ENCODE measurements at regions not wholly inside any gene's neighbourhood (a gene's known extent, or its start where the extent isn't known, plus 50 kb on each side); places are given as distances from the start of the nearest gene placed in this dataset.

DNA sequence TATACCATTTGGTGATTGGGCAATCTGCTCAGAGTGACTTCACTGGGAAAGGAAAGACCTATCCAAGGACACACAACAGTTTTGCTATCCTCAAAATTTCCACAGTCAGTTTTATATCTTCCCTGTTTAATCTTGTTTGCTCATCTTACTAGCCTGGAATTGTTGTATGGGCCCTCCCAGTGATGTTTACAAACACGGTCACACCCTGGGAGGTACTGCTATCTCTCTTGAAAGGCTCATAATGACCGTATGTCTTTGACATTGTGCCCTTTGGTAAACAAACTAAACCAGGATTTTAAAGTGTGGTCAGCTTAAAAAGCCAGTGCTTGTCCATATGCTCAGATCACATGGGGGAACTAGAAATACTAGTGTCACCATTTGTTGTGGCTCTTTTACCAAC, 277.0 kb downstream of the CDH2 start:
- Histone ChIP-seq H3K4me3 (ENCODE audit: low read depth in 1 of 3, low read length in 3 of 3) (no peak overlapping the region), H3K9me3 (ENCODE audit: control insufficient read depth in 2 of 2, insufficient read depth in 1 of 2, low read depth in 1 of 2, low read length in 1 of 2) (peaks cover 0 to 4% of the 10 kb centered on the region in 2 donors), H3K27me3 (ENCODE audit: control insufficient read depth in 3 of 3, insufficient read depth in 3 of 3, low read length in 3 of 3) (no peaks in the 10 kb centered on the region), H3K36me3 (ENCODE audit: control insufficient read depth in 3 of 3, insufficient read depth in 2 of 3, low read depth in 1 of 3, low read length in 3 of 3) (no peaks in the 10 kb centered on the region), H3K27ac (ENCODE audit: low read depth in 1 of 3, low read length in 2 of 3) (no peak overlapping the region), H3K4me1 (ENCODE audit: control insufficient read depth in 3 of 3, insufficient read depth in 2 of 3, low read depth in 1 of 3, low read length in 2 of 3) (no peaks in the 10 kb centered on the region)
- no peak for DNase-seq
- WGBS, 3 donors: 38 to 42% (median 42%) methylated on average over 2 of the region's 2 CpGs
- no peak for FAIRE-seq

DNA sequence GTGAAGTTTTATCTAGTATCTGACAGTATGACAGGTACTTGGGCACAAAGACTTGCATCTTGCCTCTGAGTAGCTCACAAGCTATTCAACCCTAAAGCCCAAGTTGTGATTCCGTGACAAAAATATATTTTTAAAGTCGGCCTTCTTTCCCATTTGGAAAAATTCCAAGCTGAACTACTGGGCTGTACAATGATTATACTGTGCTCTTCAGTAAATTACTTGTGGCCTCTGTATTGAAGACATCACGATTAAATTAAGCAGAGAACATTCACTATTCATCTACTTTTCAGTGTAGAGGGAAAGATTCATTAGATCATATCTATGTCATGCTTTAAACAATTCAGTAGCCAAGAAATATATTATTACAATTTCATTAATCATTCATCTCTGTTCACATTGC, 282.2 kb downstream of the CDH2 start:
- H3K27me3 ChIP-seq (ENCODE audit: control insufficient read depth in 3 of 3, insufficient read depth in 3 of 3, low read length in 3 of 3): no peaks in the 10 kb centered on the region
- no peaks in the 10 kb centered on the region for H3K4me1 ChIP-seq (ENCODE audit: control insufficient read depth in 3 of 3, insufficient read depth in 2 of 3, low read depth in 1 of 3, low read length in 2 of 3)
- DNase-seq: no peak
- H3K27ac ChIP-seq (ENCODE audit: low read depth in 1 of 3, low read length in 2 of 3): no peak overlapping the region
- H3K9me3 ChIP-seq (ENCODE audit: control insufficient read depth in 2 of 2, insufficient read depth in 1 of 2, low read depth in 1 of 2, low read length in 1 of 2): no peaks in the 10 kb centered on the region
- no peak for FAIRE-seq
- no peaks in the 10 kb centered on the region for H3K36me3 ChIP-seq (ENCODE audit: control insufficient read depth in 3 of 3, insufficient read depth in 2 of 3, low read depth in 1 of 3, low read length in 3 of 3)
- no peak overlapping the region for H3K4me3 ChIP-seq (ENCODE audit: low read depth in 1 of 3, low read length in 3 of 3)
- WGBS, 3 donors: 64 to 76% (median 75%) methylated on average over 3 of the region's 3 CpGs

DNA sequence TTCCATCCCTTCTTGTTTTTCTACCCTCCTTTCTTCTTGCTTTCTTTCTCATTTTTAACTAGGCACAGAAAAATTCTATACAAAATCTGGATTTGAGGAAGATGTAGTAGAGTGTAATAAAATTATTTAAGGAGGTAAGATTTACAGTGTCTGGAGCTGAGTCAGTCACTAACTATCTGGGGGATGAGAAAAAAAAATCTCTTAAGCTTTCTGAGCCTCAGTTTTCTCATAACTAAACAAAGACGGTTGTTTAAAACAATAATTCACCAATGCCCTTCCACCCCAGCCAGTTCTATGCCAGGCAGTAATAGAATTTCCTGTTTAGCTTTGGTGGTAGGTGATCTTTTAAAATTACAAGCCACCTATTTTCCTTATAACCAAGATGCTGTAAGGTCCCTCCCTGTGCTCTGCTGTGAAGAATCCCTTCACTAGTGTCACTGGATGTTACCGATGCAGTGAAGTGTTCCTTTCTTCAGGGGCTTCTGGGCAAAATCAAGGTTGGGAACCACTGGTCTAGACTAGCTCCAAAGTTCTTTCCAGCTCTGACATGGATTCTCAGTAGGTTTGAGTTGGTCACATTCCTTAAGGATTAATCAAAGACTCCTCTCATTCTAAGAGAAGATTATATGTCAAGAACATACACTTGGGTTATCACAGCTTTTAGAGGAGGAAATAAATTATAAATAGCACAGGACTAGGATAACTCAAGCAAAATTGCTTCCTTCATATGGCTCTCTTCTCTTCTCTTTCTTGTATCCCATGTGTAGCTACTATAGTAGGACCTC, 289.0 kb downstream of the CDH2 start:
- Histone ChIP-seq H3K4me3 (ENCODE audit: low read depth in 1 of 3, low read length in 3 of 3) (no peak overlapping the region), H3K27ac (ENCODE audit: low read depth in 1 of 3, low read length in 2 of 3) (no peak overlapping the region), H3K36me3 (ENCODE audit: control insufficient read depth in 3 of 3, insufficient read depth in 2 of 3, low read depth in 1 of 3, low read length in 3 of 3) (no peaks in the 10 kb centered on the region), H3K27me3 (ENCODE audit: control insufficient read depth in 3 of 3, insufficient read depth in 3 of 3, low read length in 3 of 3) (no peaks in the 10 kb centered on the region), H3K4me1 (ENCODE audit: control insufficient read depth in 3 of 3, insufficient read depth in 2 of 3, low read depth in 1 of 3, low read length in 2 of 3) (no peaks in the 10 kb centered on the region), H3K9me3 (ENCODE audit: control insufficient read depth in 2 of 2, insufficient read depth in 1 of 2, low read depth in 1 of 2, low read length in 1 of 2) (no peaks in the 10 kb centered on the region)
- 49 to 81% (median 50%) methylated on average over 2 of the region's 2 CpGs for WGBS, 3 donors
- FAIRE-seq (no peak), DNase-seq (no peak)

DNA sequence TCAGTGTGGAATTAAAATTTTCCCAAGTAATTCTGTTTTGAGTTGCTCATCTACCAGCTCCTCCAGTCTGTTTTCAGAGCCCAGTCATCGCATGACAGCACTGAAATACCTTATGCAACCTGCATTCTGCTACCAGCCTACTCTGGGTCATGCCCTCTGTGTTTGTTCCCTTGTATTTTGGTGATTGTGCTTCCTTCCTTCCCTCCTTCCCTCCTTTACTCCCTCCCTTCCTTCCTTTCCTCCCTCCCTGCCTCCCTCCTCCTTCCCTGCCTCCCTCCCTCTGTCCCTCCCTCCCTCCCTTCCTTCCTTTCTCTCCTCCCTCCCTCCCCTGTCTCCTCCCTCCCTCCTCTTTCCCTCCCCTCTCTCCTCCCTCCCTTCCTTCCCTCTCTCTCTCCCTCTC, 289.6 kb downstream of the CDH2 start:
- Histone ChIP-seq H3K4me3 (ENCODE audit: low read depth in 1 of 3, low read length in 3 of 3) (no peak overlapping the region), H3K27ac (ENCODE audit: low read depth in 1 of 3, low read length in 2 of 3) (no peak overlapping the region), H3K36me3 (ENCODE audit: control insufficient read depth in 3 of 3, insufficient read depth in 2 of 3, low read depth in 1 of 3, low read length in 3 of 3) (no peaks in the 10 kb centered on the region), H3K27me3 (ENCODE audit: control insufficient read depth in 3 of 3, insufficient read depth in 3 of 3, low read length in 3 of 3) (no peaks in the 10 kb centered on the region), H3K4me1 (ENCODE audit: control insufficient read depth in 3 of 3, insufficient read depth in 2 of 3, low read depth in 1 of 3, low read length in 2 of 3) (no peaks in the 10 kb centered on the region), H3K9me3 (ENCODE audit: control insufficient read depth in 2 of 2, insufficient read depth in 1 of 2, low read depth in 1 of 2, low read length in 1 of 2) (no peaks in the 10 kb centered on the region)
- FAIRE-seq (no peak), DNase-seq (no peak)
- WGBS, 3 donors: 82 to 91% (median 87%) methylated on average over 1 of the region's 1 CpG

GRCh38 chr18:27879540-27879939, 297.4 kb downstream of the CDH2 start:
- no peaks in the 10 kb centered on the region for H3K9me3 ChIP-seq (ENCODE audit: control insufficient read depth in 2 of 2, insufficient read depth in 1 of 2, low read depth in 1 of 2, low read length in 1 of 2)
- H3K4me3 ChIP-seq (ENCODE audit: low read depth in 1 of 3, low read length in 3 of 3): no peak overlapping the region
- FAIRE-seq: no peak
- H3K27ac ChIP-seq (ENCODE audit: low read depth in 1 of 3, low read length in 2 of 3): no peak overlapping the region
- no peaks in the 10 kb centered on the region for H3K27me3 ChIP-seq (ENCODE audit: control insufficient read depth in 3 of 3, insufficient read depth in 3 of 3, low read length in 3 of 3)
- 88 to 97% (median 92%) methylated on average over 1 of the region's 1 CpG for WGBS, 3 donors
- H3K4me1 ChIP-seq (ENCODE audit: control insufficient read depth in 3 of 3, insufficient read depth in 2 of 3, low read depth in 1 of 3, low read length in 2 of 3): no peaks in the 10 kb centered on the region
- H3K36me3 ChIP-seq (ENCODE audit: control insufficient read depth in 3 of 3, insufficient read depth in 2 of 3, low read depth in 1 of 3, low read length in 3 of 3): no peaks in the 10 kb centered on the region
- no peak for DNase-seq

- Histone ChIP-seq H3K4me3 (ENCODE audit: low read depth in 1 of 3, low read length in 3 of 3) (no peak overlapping the region), H3K27me3 (ENCODE audit: control insufficient read depth in 3 of 3, insufficient read depth in 3 of 3, low read length in 3 of 3) (no peaks in the 10 kb centered on the region)
- 34 to 51% (median 36%) methylated on average over 5 of the region's 5 CpGs for WGBS, 3 donors
Measured at GRCh38 chr18:27871726-27872125, 305.2 kb downstream of the CDH2 start.

DNA sequence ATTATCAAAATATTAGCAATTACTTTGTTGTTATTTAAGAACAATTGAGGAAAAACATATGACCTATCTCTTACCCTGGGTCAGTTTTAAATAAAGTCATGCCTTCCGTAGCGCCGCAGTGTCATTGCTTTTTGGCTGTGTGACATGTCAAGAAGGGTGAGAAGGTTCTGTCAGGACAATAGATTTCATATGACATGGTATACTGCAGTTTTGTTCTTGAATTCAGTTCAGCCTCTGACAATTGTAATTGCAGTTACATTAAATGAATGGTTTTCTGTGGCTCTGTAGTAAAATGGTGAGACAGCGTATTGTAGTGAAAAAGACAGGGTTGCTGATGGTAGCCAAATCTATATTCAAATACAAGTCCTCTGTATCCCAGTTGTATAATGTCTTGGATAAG, 307.2 kb downstream of the CDH2 start:
- H3K27ac ChIP-seq (ENCODE audit: low read depth in 1 of 3, low read length in 2 of 3): no peak overlapping the region
- FAIRE-seq (no peak), DNase-seq (no peak)
- H3K27me3 ChIP-seq (ENCODE audit: control insufficient read depth in 3 of 3, insufficient read depth in 3 of 3, low read length in 3 of 3): no peaks in the 10 kb centered on the region
- no peaks in the 10 kb centered on the region for H3K9me3 ChIP-seq (ENCODE audit: control insufficient read depth in 2 of 2, insufficient read depth in 1 of 2, low read depth in 1 of 2, low read length in 1 of 2)
- no peaks in the 10 kb centered on the region for H3K36me3 ChIP-seq (ENCODE audit: control insufficient read depth in 3 of 3, insufficient read depth in 2 of 3, low read depth in 1 of 3, low read length in 3 of 3)
- H3K4me3 ChIP-seq (ENCODE audit: low read depth in 1 of 3, low read length in 3 of 3): no peak overlapping the region
- H3K4me1 ChIP-seq (ENCODE audit: control insufficient read depth in 3 of 3, insufficient read depth in 2 of 3, low read depth in 1 of 3, low read length in 2 of 3): no peaks in the 10 kb centered on the region
- 84 to 96% (median 92%) methylated on average over 4 of the region's 4 CpGs for WGBS, 3 donors

More at GRCh38 chr18:27871726-27872125, 305.2 kb downstream of the CDH2 start:
- DNase-seq: no peak
- Histone ChIP-seq H3K4me1 (ENCODE audit: control insufficient read depth in 3 of 3, insufficient read depth in 2 of 3, low read depth in 1 of 3, low read length in 2 of 3) (no peaks in the 10 kb centered on the region), H3K27ac (ENCODE audit: low read depth in 1 of 3, low read length in 2 of 3) (no peak overlapping the region), H3K36me3 (ENCODE audit: control insufficient read depth in 3 of 3, insufficient read depth in 2 of 3, low read depth in 1 of 3, low read length in 3 of 3) (no peaks in the 10 kb centered on the region), H3K9me3 (ENCODE audit: control insufficient read depth in 2 of 2, insufficient read depth in 1 of 2, low read depth in 1 of 2, low read length in 1 of 2) (no peaks in the 10 kb centered on the region)
- FAIRE-seq: no peak

GRCh38 chr18:27865431-27865830, 311.5 kb downstream of the CDH2 start:
- Histone ChIP-seq H3K4me3 (ENCODE audit: low read depth in 1 of 3, low read length in 3 of 3) (no peak overlapping the region), H3K36me3 (ENCODE audit: control insufficient read depth in 3 of 3, insufficient read depth in 2 of 3, low read depth in 1 of 3, low read length in 3 of 3) (no peaks in the 10 kb centered on the region), H3K27ac (ENCODE audit: low read depth in 1 of 3, low read length in 2 of 3) (no peak overlapping the region), H3K4me1 (ENCODE audit: control insufficient read depth in 3 of 3, insufficient read depth in 2 of 3, low read depth in 1 of 3, low read length in 2 of 3) (no peaks in the 10 kb centered on the region), H3K27me3 (ENCODE audit: control insufficient read depth in 3 of 3, insufficient read depth in 3 of 3, low read length in 3 of 3) (no peaks in the 10 kb centered on the region), H3K9me3 (ENCODE audit: control insufficient read depth in 2 of 2, insufficient read depth in 1 of 2, low read depth in 1 of 2, low read length in 1 of 2) (no peaks in the 10 kb centered on the region)
- DNase-seq (no peak), FAIRE-seq (no peak)
- WGBS, 3 donors: 92 to 94% (median 92%) methylated on average over 1 of the region's 1 CpG

All from small intestine (tissue), 7 donors.